Endothelial cell of umbilical vein (primary cell): ENCODE measurements at regions not wholly inside any gene's neighbourhood (a gene's known extent, or its start where the extent isn't known, plus 50 kb on each side); places are given as distances from the start of the nearest gene placed in this dataset.

Experiments used
- EZH2 ChIP-seq: IDR thresholded peaks from 2 replicates; pipeline ENCODE4 v1.6.1; 2012; ENCODE audit warnings: borderline replicate concordance, low read depth, mild to moderate bottlenecking, moderate library complexity, low read length, inconsistent platforms; ENCODE audit not compliant: severe bottlenecking
- FOS ChIP-seq: IDR thresholded peaks from 2 replicates; pipeline ENCODE4 v1.6.1; 2011; ENCODE audit warnings: mild to moderate bottlenecking, low read length, moderate library complexity, borderline replicate concordance; ENCODE audit not compliant: insufficient read depth
- GATA2 ChIP-seq: IDR thresholded peaks from 2 replicates; pipeline ENCODE4 v1.7.0; 2011; ENCODE audit warnings: low read depth, mild to moderate bottlenecking, moderate library complexity, mixed read lengths, low read length; ENCODE audit not compliant: insufficient read length, insufficient read depth
- JUN ChIP-seq: IDR thresholded peaks from 2 replicates; pipeline ENCODE4 v1.6.1; 2011; ENCODE audit warnings: borderline replicate concordance, low read depth; ENCODE audit not compliant: insufficient read length, insufficient read depth
- MYC ChIP-seq: IDR thresholded peaks from one replicate; pipeline ENCODE4 v1.6.1; 2011; ENCODE audit warnings: mild to moderate bottlenecking, low read depth, low read length
- POLR2A ChIP-seq: IDR thresholded peaks from 2 replicates; pipeline ENCODE4 v1.6.1; 2012; ENCODE audit warnings: low read depth, mild to moderate bottlenecking, control low read depth, low read length
- POLR2AphosphoS5 ChIP-seq: IDR thresholded peaks from 2 replicates; pipeline ENCODE4 v1.6.1; 2012; ENCODE audit warnings: low read depth, mild to moderate bottlenecking, control low read depth, low read length, moderate library complexity; ENCODE audit not compliant: insufficient read depth
- TF ChIP-seq, protein P1 (sequence below), 2 donors: IDR thresholded peaks; 1 replicate in 1 of 2; 2 replicates in 1 of 2; pipeline ENCODE4 v1.5.1; 2011; ENCODE audit warnings: low read length in 2 of 2, mild to moderate bottlenecking in 2 of 2, moderate library complexity in 2 of 2, control low read depth in 1 of 2, inconsistent platforms in 1 of 2, low read depth in 1 of 2; ENCODE audit not compliant: insufficient read depth in 1 of 2; ENCODE audit errors: extremely low read depth in 1 of 2
- TF ChIP-seq, protein P2 (sequence below): IDR thresholded peaks from 2 replicates; pipeline ENCODE4 v1.6.1; 2011; ENCODE audit not compliant: insufficient read depth, insufficient read length

DNA sequence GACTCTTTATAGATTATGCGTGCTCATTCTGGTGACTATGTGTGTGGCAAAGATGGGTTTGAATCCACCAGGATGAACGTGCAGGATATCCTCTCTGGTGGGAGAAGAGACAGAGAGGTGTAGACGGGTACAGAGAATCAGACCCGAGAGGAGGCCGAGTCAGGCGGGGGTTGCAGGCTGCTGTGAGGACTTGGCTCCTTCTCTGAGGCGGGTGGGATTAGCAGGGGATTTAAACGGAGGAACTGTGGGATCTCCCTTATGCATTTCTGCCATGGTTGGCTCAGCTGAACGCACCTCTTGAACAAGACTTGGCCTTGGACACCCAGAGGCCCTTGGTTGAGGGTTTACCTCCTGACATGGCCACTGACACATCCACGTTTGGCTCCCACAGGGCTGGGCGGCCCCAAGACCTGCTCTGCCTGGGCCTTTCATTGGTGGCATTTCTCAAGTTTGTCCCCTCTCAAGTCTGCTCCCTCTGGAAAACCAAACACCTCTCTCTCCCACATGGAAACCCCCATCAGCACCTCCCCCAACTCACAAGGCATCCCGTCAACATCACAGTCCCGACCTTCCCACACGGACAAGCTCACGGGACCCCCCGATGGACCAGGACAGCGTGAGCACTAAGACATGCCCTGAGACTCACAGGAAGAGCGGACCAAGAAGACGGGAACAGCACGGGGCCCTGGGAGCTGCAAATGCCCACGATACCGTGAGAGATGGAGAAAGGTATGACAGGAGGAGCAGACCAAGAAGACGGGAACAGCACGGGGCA is 158.3 kb downstream of the RTP5 start:
- TF ChIP-seq, protein P1, sequence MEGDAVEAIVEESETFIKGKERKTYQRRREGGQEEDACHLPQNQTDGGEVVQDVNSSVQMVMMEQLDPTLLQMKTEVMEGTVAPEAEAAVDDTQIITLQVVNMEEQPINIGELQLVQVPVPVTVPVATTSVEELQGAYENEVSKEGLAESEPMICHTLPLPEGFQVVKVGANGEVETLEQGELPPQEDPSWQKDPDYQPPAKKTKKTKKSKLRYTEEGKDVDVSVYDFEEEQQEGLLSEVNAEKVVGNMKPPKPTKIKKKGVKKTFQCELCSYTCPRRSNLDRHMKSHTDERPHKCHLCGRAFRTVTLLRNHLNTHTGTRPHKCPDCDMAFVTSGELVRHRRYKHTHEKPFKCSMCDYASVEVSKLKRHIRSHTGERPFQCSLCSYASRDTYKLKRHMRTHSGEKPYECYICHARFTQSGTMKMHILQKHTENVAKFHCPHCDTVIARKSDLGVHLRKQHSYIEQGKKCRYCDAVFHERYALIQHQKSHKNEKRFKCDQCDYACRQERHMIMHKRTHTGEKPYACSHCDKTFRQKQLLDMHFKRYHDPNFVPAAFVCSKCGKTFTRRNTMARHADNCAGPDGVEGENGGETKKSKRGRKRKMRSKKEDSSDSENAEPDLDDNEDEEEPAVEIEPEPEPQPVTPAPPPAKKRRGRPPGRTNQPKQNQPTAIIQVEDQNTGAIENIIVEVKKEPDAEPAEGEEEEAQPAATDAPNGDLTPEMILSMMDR (IDR thresholded peaks at IDR 0.05; ENCODE audit: extremely low read depth in 1 of 2, insufficient read depth in 1 of 2, low read depth in 1 of 2, low read length in 2 of 2) = no peak
- TF ChIP-seq POLR2A (no peak), EZH2 (no peak), POLR2AphosphoS5 (no peak), JUN (no peak), MYC (no peak), FOS (no peak), GATA2 (no peak)
- TF ChIP-seq, protein P2, sequence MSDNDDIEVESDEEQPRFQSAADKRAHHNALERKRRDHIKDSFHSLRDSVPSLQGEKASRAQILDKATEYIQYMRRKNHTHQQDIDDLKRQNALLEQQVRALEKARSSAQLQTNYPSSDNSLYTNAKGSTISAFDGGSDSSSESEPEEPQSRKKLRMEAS = no peak
